CD14-positive monocyte (primary cell): ENCODE measurements at regions not wholly inside any gene's neighbourhood (a gene's known extent, or its start where the extent isn't known, plus 50 kb on each side); places are given as distances from the start of the nearest gene placed in this dataset.

Source experiments
- DNase-seq, 3 donors: peaks; one replicate each; pipeline ENCODE4 v3.0.0-alpha.2; 2011 to 2022
- H2AFZ ChIP-seq: 2 replicates; pipeline ENCODE4 v1.6.0; 2012; ENCODE audit warnings: mild to moderate bottlenecking, low read depth, low read length, inconsistent platforms; ENCODE audit not compliant: insufficient read depth, poor library complexity, severe bottlenecking
- H3K27ac ChIP-seq, 2 donors: 1 replicate in 1 of 2; 2 replicates in 1 of 2; pipeline ENCODE4 v1.5.1; 2012 to 2013; ENCODE audit warnings: low read length in 2 of 2, control low read depth in 1 of 2, inconsistent platforms in 1 of 2, low read depth in 1 of 2, mild to moderate bottlenecking in 1 of 2
- H3K27me3 ChIP-seq, 2 donors: one replicate each; pipeline versions ENCODE4 v1.6.0 to v1.6.1; 2011 to 2013; ENCODE audit warnings: low read length in 2 of 2; ENCODE audit not compliant: control insufficient read depth in 2 of 2, insufficient read depth in 2 of 2
- H3K36me3 ChIP-seq, 2 donors: replicated peaks in 1 of 2; 1 replicate in 1 of 2; 2 replicates in 1 of 2; pipeline versions ENCODE4 v1.5.1 to v1.6.1; 2012 to 2013; ENCODE audit warnings: low read length in 2 of 2, control low read depth in 1 of 2, inconsistent platforms in 1 of 2, mild to moderate bottlenecking in 1 of 2; ENCODE audit not compliant: insufficient read depth in 2 of 2, control insufficient read depth in 1 of 2
- H3K4me1 ChIP-seq, 2 donors: 1 replicate in 1 of 2; 2 replicates in 1 of 2; pipeline versions ENCODE4 v1.5.1 to v1.6.1; 2012 to 2013; ENCODE audit warnings: low read length in 2 of 2, control low read depth in 1 of 2, inconsistent platforms in 1 of 2, mild to moderate bottlenecking in 1 of 2, moderate library complexity in 1 of 2; ENCODE audit not compliant: insufficient read depth in 2 of 2, control insufficient read depth in 1 of 2
- H3K4me2 ChIP-seq: replicated peaks from 2 replicates; pipeline ENCODE3; 2012; ENCODE audit warnings: low read length, moderate library complexity, mild to moderate bottlenecking; ENCODE audit not compliant: poor library complexity, severe bottlenecking; ENCODE audit errors: extremely low read depth
- H3K4me3 ChIP-seq, 3 experiments: fragments of 200-600 bp in 1 of 3; sonication (generic) in 1 of 3; replicated peaks in 1 of 3; 1 replicate in 2 of 3; 2 replicates in 1 of 3; pipeline ENCODE4 v1.5.1; 2011 to 2013; ENCODE audit warnings: low read length in 3 of 3, mild to moderate bottlenecking in 3 of 3, control low read depth in 2 of 3, low read depth in 2 of 3, inconsistent platforms in 1 of 3, moderate library complexity in 1 of 3
- H3K79me2 ChIP-seq: 2 replicates; pipeline ENCODE4 v1.6.0; 2012; ENCODE audit warnings: mild to moderate bottlenecking, control low read depth, inconsistent platforms, low read length, moderate library complexity; ENCODE audit not compliant: insufficient read depth
- H3K9ac ChIP-seq: 2 replicates; pipeline ENCODE4 v1.6.0; 2017; ENCODE audit warnings: low read length, mild to moderate bottlenecking; ENCODE audit not compliant: insufficient read depth, poor library complexity, severe bottlenecking
- H3K9me3 ChIP-seq, 2 donors: replicated peaks in 1 of 2; 1 replicate in 1 of 2; 2 replicates in 1 of 2; pipeline versions ENCODE4 v1.5.1 to v1.6.1; 2012 to 2013; ENCODE audit warnings: low read length in 2 of 2, control low read depth in 1 of 2; ENCODE audit not compliant: control insufficient read depth in 1 of 2, insufficient read depth in 1 of 2
- H4K20me1 ChIP-seq: 2 replicates; pipeline ENCODE4 v1.6.0; 2012; ENCODE audit warnings: mild to moderate bottlenecking, low read length, control low read depth, moderate library complexity; ENCODE audit not compliant: insufficient read depth
- H3K27ac Mint-ChIP-seq, 7 donors: one replicate each; pipeline ENCODE4 v1.8.0; 2020; ENCODE audit warnings: mild to moderate bottlenecking in 7 of 7, mixed read lengths in 7 of 7, moderate library complexity in 6 of 7, inconsistent platforms in 2 of 7
- H3K27me3 Mint-ChIP-seq, 3 donors: one replicate each; pipeline ENCODE4 v1.8.0; 2021 to 2022; ENCODE audit warnings: low read depth in 3 of 3, mild to moderate bottlenecking in 3 of 3, mixed read lengths in 3 of 3, moderate library complexity in 3 of 3, inconsistent platforms in 1 of 3
- H3K36me3 Mint-ChIP-seq, 2 donors: one replicate each; pipeline ENCODE4 v1.8.0; 2020; ENCODE audit warnings: mixed read lengths in 2 of 2, inconsistent platforms in 1 of 2, mild to moderate bottlenecking in 1 of 2
- H3K4me1 Mint-ChIP-seq: one replicate; pipeline ENCODE4 v1.8.0; 2020; ENCODE audit warnings: mild to moderate bottlenecking, mixed read lengths
- H3K4me3 Mint-ChIP-seq, 2 donors: one replicate each; pipeline ENCODE4 v1.8.0; 2020; ENCODE audit warnings: mild to moderate bottlenecking in 2 of 2, mixed read lengths in 2 of 2, moderate library complexity in 1 of 2
- H3K9me3 Mint-ChIP-seq, 7 donors: one replicate each; pipeline ENCODE4 v1.8.0; 2020 to 2022; ENCODE audit warnings: mixed read lengths in 7 of 7, mild to moderate bottlenecking in 6 of 7, moderate library complexity in 6 of 7, inconsistent platforms in 2 of 7
- WGBS: methylation state at CpG from one replicate; pipeline ENCODE4 v1.1.5; 2013; ENCODE audit warnings: missing lambda C conversion rate; ENCODE audit not compliant: insufficient coverage; 5-methylcytosine and 5-hydroxymethylcytosine counted together
- intact Hi-C, 2 donors: fragments of 100-400 bp; cut with micrococcal nuclease; formaldehyde crosslinking; loops; one replicate each; pipeline versions ENCODE4 v1.15.0 to v1.15.1; 2023
- TF ChIP-seq, protein P1 (sequence below): fragments of 200-600 bp; IDR thresholded peaks from one replicate; pipeline ENCODE4 v1.8.0; 2022; ENCODE audit warnings: antibody characterized with exemption, mild to moderate bottlenecking

DNA sequence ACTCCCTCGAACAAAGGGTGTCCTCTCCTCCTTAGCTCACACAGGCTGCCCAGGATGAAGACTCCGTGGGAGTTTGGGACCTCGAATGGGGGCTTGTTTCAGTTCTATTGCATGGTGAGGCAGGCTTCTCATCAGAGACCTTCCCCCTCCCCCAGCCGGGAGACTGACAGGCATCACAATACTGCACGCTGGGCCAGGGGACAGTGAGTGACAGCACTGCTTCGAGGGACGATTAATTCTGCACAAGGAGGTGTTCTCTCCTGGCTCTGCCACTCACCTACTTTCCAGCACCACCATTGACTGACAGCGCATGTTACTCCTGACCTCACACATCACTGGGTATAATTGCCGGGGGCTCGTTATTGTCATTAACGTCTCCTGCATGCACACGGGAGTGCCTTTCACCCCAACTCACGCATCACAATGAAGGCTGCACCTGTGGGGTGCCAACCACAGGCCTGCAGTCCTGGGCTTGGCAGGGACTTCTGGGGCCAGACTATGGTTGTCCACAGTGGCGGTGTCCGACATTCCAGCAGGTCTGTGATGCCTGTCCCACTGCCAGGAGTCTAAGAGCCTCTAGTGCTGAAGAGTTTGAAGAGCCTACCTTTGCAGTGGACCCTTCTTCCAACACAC, 412.2 kb upstream of the TSHZ3 start:
- 86% methylated on average over 9 of the region's 15 CpGs for WGBS
- Mint-ChIP-seq H3K27ac (no peak overlapping the region), H3K36me3 (no peaks in the 10 kb centered on the region), H3K4me3 (no peak overlapping the region), H3K27me3 (peaks cover 0 to 3% (median 2%) of the 10 kb centered on the region in 3 donors), H3K9me3 (peaks cover 0 to 13% (median 6%) of the 10 kb centered on the region in 7 donors), H3K4me1 (no peaks in the 10 kb centered on the region)
- H3K27me3 ChIP-seq: no peaks in the 10 kb centered on the region
- TF ChIP-seq, protein P1, sequence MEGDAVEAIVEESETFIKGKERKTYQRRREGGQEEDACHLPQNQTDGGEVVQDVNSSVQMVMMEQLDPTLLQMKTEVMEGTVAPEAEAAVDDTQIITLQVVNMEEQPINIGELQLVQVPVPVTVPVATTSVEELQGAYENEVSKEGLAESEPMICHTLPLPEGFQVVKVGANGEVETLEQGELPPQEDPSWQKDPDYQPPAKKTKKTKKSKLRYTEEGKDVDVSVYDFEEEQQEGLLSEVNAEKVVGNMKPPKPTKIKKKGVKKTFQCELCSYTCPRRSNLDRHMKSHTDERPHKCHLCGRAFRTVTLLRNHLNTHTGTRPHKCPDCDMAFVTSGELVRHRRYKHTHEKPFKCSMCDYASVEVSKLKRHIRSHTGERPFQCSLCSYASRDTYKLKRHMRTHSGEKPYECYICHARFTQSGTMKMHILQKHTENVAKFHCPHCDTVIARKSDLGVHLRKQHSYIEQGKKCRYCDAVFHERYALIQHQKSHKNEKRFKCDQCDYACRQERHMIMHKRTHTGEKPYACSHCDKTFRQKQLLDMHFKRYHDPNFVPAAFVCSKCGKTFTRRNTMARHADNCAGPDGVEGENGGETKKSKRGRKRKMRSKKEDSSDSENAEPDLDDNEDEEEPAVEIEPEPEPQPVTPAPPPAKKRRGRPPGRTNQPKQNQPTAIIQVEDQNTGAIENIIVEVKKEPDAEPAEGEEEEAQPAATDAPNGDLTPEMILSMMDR: no peak
- H3K4me2 ChIP-seq: no peak overlapping the region
- no peaks in the 10 kb centered on the region for H4K20me1 ChIP-seq
- no peaks in the 10 kb centered on the region for H3K36me3 ChIP-seq
- no peak overlapping the region for H2AFZ ChIP-seq
- intact Hi-C loops: no loop called here
- H3K79me2 ChIP-seq: no peaks in the 10 kb centered on the region
- DNase-seq: no peak
- no peak overlapping the region for H3K4me3 ChIP-seq
- H3K9ac ChIP-seq: no peak overlapping the region
- no peaks in the 10 kb centered on the region for H3K4me1 ChIP-seq
- no peak overlapping the region for H3K27ac ChIP-seq
- H3K9me3 ChIP-seq: no peaks in the 10 kb centered on the region

DNA sequence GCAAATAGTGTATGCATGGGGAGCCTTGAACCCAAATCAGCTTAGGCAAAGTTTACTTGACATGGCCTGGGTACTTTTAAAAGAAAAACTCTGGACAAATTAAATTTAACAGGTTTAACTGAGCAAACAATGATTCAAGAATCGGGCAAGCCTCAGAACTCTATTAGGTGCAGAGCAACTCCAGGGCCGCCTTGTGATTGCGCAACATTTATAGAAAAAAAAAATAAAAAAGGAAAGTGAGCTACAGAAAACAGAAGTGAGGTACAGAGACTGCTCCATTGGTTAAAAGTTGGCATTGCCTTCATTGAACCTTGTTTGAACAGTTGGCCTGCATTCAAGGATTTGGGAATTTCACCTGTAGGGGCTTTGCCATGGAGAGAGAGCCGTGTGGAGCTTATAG, 421.0 kb upstream of the TSHZ3 start:
- WGBS: 43% methylated on average over 4 of the region's 4 CpGs
- Mint-ChIP-seq H3K4me1 (no peaks in the 10 kb centered on the region), H3K36me3 (no peaks in the 10 kb centered on the region), H3K27me3 (peaks cover 1 to 4% (median 1%) of the 10 kb centered on the region in 3 donors), H3K4me3 (no peak overlapping the region), H3K9me3 (peaks cover 0 to 9% (median 3%) of the 10 kb centered on the region in 7 donors), H3K27ac (peak overlapping the region in 1 of 7 donors; percentile 38)
- Histone ChIP-seq H3K79me2 (no peaks in the 10 kb centered on the region), H3K4me1 (no peaks in the 10 kb centered on the region), H4K20me1 (no peaks in the 10 kb centered on the region), H3K4me3 (no peak overlapping the region), H3K27me3 (no peaks in the 10 kb centered on the region), H2AFZ (no peak overlapping the region), H3K36me3 (no peaks in the 10 kb centered on the region), H3K4me2 (no peak overlapping the region), H3K9me3 (no peaks in the 10 kb centered on the region), H3K27ac (no peak overlapping the region), H3K9ac (no peak overlapping the region)
- TF ChIP-seq, protein P1: no peak
- no peak for DNase-seq
- intact Hi-C loops: no loop called here
